H1 (cell line): ENCODE measurements at regions not wholly inside any gene's neighbourhood (a gene's known extent, or its start where the extent isn't known, plus 50 kb on each side); places are given as distances from the start of the nearest gene placed in this dataset.

ENCODE experiments used
- CTCF ChIA-PET: fragments of 300-600 bp; sonication (Branson Sonifier 250); formaldehyde crosslinking; loops from one replicate; lab custom pipeline; 2021; ENCODE audit not compliant: partially characterized antibody; lab: Charles Lee
- POLR2A ChIA-PET: fragments of 300-600 bp; sonication (Branson Sonifier 250); formaldehyde crosslinking; loops from one replicate; lab custom pipeline; 2021; ENCODE audit warnings: inconsistent platforms; ENCODE audit not compliant: partially characterized antibody; lab: Charles Lee
- DNase-seq, 2 experiments: peaks; one replicate each; pipeline versions ENCODE4 v3.0.0 to v3.0.0-alpha.2; 2010 to 2022; ENCODE audit warnings: low spot score in 2 of 2, low read depth in 1 of 2, mixed read lengths in 1 of 2
- FAIRE-seq: peaks from 2 replicates; lab custom pipeline; 2011; peaks lifted over from hg19 to GRCh38; lab: Jason Lieb, UNC
- H2AFZ ChIP-seq: 2 replicates; pipeline ENCODE4 v1.8.1; 2012; ENCODE audit warnings: low read length, inconsistent platforms
- H2AK5ac ChIP-seq: 2 replicates; pipeline ENCODE4 v1.6.1; 2013; ENCODE audit warnings: low read depth, low read length
- H2BK120ac ChIP-seq: replicated peaks from 2 replicates; pipeline ENCODE3; 2013; ENCODE audit warnings: low read depth, low read length, inconsistent platforms
- H2BK12ac ChIP-seq: 2 replicates; pipeline ENCODE4 v1.6.1; 2013; ENCODE audit warnings: low read depth, low read length
- H2BK15ac ChIP-seq: 2 replicates; pipeline ENCODE4 v1.6.1; 2013; ENCODE audit warnings: low read length
- H2BK20ac ChIP-seq: 2 replicates; pipeline ENCODE4 v1.6.1; 2013; ENCODE audit warnings: low read length
- H2BK5ac ChIP-seq: 2 replicates; pipeline ENCODE4 v1.6.1; 2013; ENCODE audit warnings: low read depth, low read length
- H3K14ac ChIP-seq: 2 replicates; pipeline ENCODE4 v1.6.1; 2013; ENCODE audit warnings: inconsistent platforms; ENCODE audit not compliant: insufficient read length
- H3K18ac ChIP-seq: 2 replicates; pipeline ENCODE4 v1.6.1; 2013; ENCODE audit warnings: low read length; ENCODE audit errors: extremely low read depth
- H3K23ac ChIP-seq: 2 replicates; pipeline ENCODE4 v1.6.1; 2013; ENCODE audit warnings: inconsistent platforms; ENCODE audit not compliant: insufficient read length
- H3K23me2 ChIP-seq: 2 replicates; pipeline ENCODE4 v1.6.1; 2013; ENCODE audit warnings: low read depth, low read length
- H3K27ac ChIP-seq: 2 replicates; pipeline ENCODE4 v1.6.1; 2011; ENCODE audit warnings: low read depth, low read length, inconsistent platforms
- H3K27me3 ChIP-seq, 4 experiments: replicated peaks in 1 of 4; 1 replicate in 1 of 4; 2 replicates in 3 of 4; pipeline versions ENCODE4 v1.6.1 to v1.8.1; 2011 to 2013; ENCODE audit warnings: low read length in 3 of 4, mild to moderate bottlenecking in 3 of 4, inconsistent platforms in 2 of 4, mixed read lengths in 2 of 4, moderate library complexity in 1 of 4; ENCODE audit not compliant: control insufficient read depth in 3 of 4, insufficient read depth in 3 of 4; ENCODE audit errors: extremely low read depth in 1 of 4
- H3K36me3 ChIP-seq, 4 experiments: 2 replicates each; pipeline versions ENCODE4 v1.6.1 to v1.8.1; 2011 to 2013; ENCODE audit warnings: mild to moderate bottlenecking in 4 of 4, low read length in 3 of 4, moderate library complexity in 2 of 4, control low read depth in 1 of 4, inconsistent platforms in 1 of 4; ENCODE audit not compliant: insufficient read depth in 4 of 4, control insufficient read depth in 2 of 4
- H3K4ac ChIP-seq: replicated peaks from 2 replicates; pipeline ENCODE3; 2013; ENCODE audit warnings: low read length, low read depth, mixed read lengths, inconsistent platforms; ENCODE audit not compliant: insufficient read length
- H3K4me1 ChIP-seq, 4 experiments: replicated peaks in 1 of 4; 1 replicate in 1 of 4; 2 replicates in 3 of 4; pipeline versions ENCODE4 v1.6.1 to v1.8.1; 2011 to 2013; ENCODE audit warnings: low read length in 3 of 4, inconsistent platforms in 2 of 4, mixed read lengths in 1 of 4; ENCODE audit not compliant: insufficient read depth in 4 of 4, control insufficient read depth in 3 of 4
- H3K4me2 ChIP-seq, 2 experiments: 2 replicates each; pipeline versions ENCODE4 v1.6.1 to v1.8.1; 2011 to 2013; ENCODE audit warnings: low read depth in 2 of 2, low read length in 2 of 2, control low read depth in 1 of 2, inconsistent platforms in 1 of 2, mild to moderate bottlenecking in 1 of 2; ENCODE audit not compliant: insufficient read depth in 1 of 2
- H3K4me3 ChIP-seq, 4 experiments: fragments of 200-600, 300-600 bp in 1 of 4; sonication (generic), shearing (Covaris generic), sonication (Bioruptor Twin) in 1 of 4; 2 replicates each; pipeline versions ENCODE4 v1.5.1 to v1.8.1; 2011 to 2016; ENCODE audit warnings: low read length in 4 of 4, low read depth in 3 of 4, control low read depth in 2 of 4, inconsistent platforms in 2 of 4, mild to moderate bottlenecking in 2 of 4, mixed read lengths in 1 of 4, moderate library complexity in 1 of 4; ENCODE audit not compliant: insufficient read depth in 2 of 4; ENCODE audit errors: extremely low read depth in 1 of 4
- H3K56ac ChIP-seq: replicated peaks from 2 replicates; pipeline ENCODE3; 2013; ENCODE audit warnings: low read depth, mild to moderate bottlenecking, mixed read lengths, low read length, inconsistent platforms; ENCODE audit not compliant: insufficient read length
- H3K79me1 ChIP-seq: 2 replicates; pipeline ENCODE4 v1.6.1; 2013; ENCODE audit warnings: low read depth, low read length, control low read depth
- H3K79me2 ChIP-seq, 2 experiments: 2 replicates each; pipeline versions ENCODE4 v1.6.1 to v1.8.1; 2012 to 2013; ENCODE audit warnings: low read length in 2 of 2, mild to moderate bottlenecking in 2 of 2, inconsistent platforms in 1 of 2; ENCODE audit not compliant: insufficient read depth in 2 of 2, control insufficient read depth in 1 of 2
- H3K9ac ChIP-seq, 4 experiments: replicated peaks in 1 of 4; 1 replicate in 1 of 4; 2 replicates in 3 of 4; pipeline versions ENCODE4 v1.6.1 to v1.8.1; 2011 to 2013; ENCODE audit warnings: low read depth in 3 of 4, low read length in 3 of 4, control low read depth in 2 of 4, mild to moderate bottlenecking in 2 of 4, moderate library complexity in 2 of 4, inconsistent platforms in 1 of 4; ENCODE audit errors: extremely low read depth in 1 of 4
- H3K9me3 ChIP-seq, 2 experiments: 2 replicates each; pipeline versions ENCODE4 v1.6.1 to v1.8.1; 2012 to 2013; ENCODE audit warnings: mild to moderate bottlenecking in 2 of 2, moderate library complexity in 2 of 2, control low read depth in 1 of 2, inconsistent platforms in 1 of 2, low read depth in 1 of 2, low read length in 1 of 2, mixed read lengths in 1 of 2; ENCODE audit not compliant: insufficient read depth in 2 of 2
- H4K20me1 ChIP-seq, 2 experiments: replicated peaks in 1 of 2; 2 replicates each; pipeline versions ENCODE3 to v1.8.1; 2011 to 2013; ENCODE audit warnings: inconsistent platforms in 2 of 2, low read length in 2 of 2, mild to moderate bottlenecking in 1 of 2; ENCODE audit not compliant: insufficient read depth in 2 of 2, control insufficient read depth in 1 of 2
- H4K5ac ChIP-seq: 2 replicates; pipeline ENCODE4 v1.6.1; 2013; ENCODE audit warnings: low read length, low read depth, mixed read lengths, inconsistent platforms; ENCODE audit not compliant: insufficient read length
- H4K8ac ChIP-seq: 2 replicates; pipeline ENCODE4 v1.8.0; 2013; ENCODE audit warnings: mild to moderate bottlenecking, moderate library complexity, low read length, inconsistent platforms; ENCODE audit not compliant: insufficient read depth; ENCODE audit errors: extremely low read depth
- H4K91ac ChIP-seq: replicated peaks from 2 replicates; pipeline ENCODE3; 2013; ENCODE audit warnings: low read length, mixed read lengths, inconsistent platforms; ENCODE audit not compliant: insufficient read length
- SIN3A ChIP-seq, 2 experiments: IDR thresholded peaks in 1 of 2; conservative IDR thresholded peaks in 1 of 2; 2 replicates each; pipeline ENCODE4 v1.6.1; 2011 to 2012; ENCODE audit warnings: low read length in 2 of 2, improper control_type of control experiment in 1 of 2, low read depth in 1 of 2, mild to moderate bottlenecking in 1 of 2
- SIRT6 ChIP-seq: IDR thresholded peaks from one replicate; pipeline ENCODE4 v1.7.1; 2012; ENCODE audit warnings: low read length, inconsistent platforms
- SP4 ChIP-seq: IDR thresholded peaks from 2 replicates; pipeline ENCODE4 v1.6.1; 2012; ENCODE audit warnings: low read length, inconsistent platforms
- WGBS, 2 experiments: shearing (Covaris generic) in 1 of 2; methylation state at CpG; one replicate each; pipeline versions ENCODE4 v1.1.6 to v1.1.7; 2013 to 2015; ENCODE audit warnings: low lambda C conversion rate in 2 of 2, mixed read lengths in 2 of 2, inconsistent platforms in 1 of 2, low coverage in 1 of 2, missing lambda C conversion rate in 1 of 2; ENCODE audit not compliant: insufficient replicate concordance in 2 of 2, insufficient coverage in 1 of 2, insufficient read length in 1 of 2; ENCODE audit errors: extremely low coverage in 1 of 2, missing lambda C conversion rate in 1 of 2; 5-methylcytosine and 5-hydroxymethylcytosine counted together

GRCh38 chrX:21014326-21014725 lies 359.9 kb upstream of the CNKSR2 start:
- FAIRE-seq, result no peak
- CTCF ChIA-PET, result no interaction called here
- WGBS, 2 experiments, result 86 to 100% methylated on average over 1 to 2 of the region's 2 CpGs

More at GRCh38 chrX:21014326-21014725, 359.9 kb upstream of the CNKSR2 start:
- Histone ChIP-seq H2BK12ac (no peak overlapping the region), H3K36me3 (no peaks in the 10 kb centered on the region), H3K9me3 (no peaks in the 10 kb centered on the region), H3K79me2 (no peaks in the 10 kb centered on the region), H2BK15ac (no peak overlapping the region), H3K9ac (no peak overlapping the region), H3K4me2 (no peak overlapping the region), H3K23me2 (no peaks in the 10 kb centered on the region), H4K5ac (no peak overlapping the region), H3K4me3 (no peak overlapping the region), H3K4me1 (peaks cover 0 to 3% (median 0%) of the 10 kb centered on the region in 4 experiments; a peak in 1 of 7 replicates), H4K20me1 (no peaks in the 10 kb centered on the region), H2AK5ac (no peak overlapping the region), H4K91ac (no peak overlapping the region), H3K14ac (no peak overlapping the region), H3K18ac (no peak overlapping the region), H3K23ac (no peak overlapping the region), H3K27ac (no peak overlapping the region), H2BK120ac (no peak overlapping the region), H3K4ac (no peak overlapping the region), H2BK20ac (no peak overlapping the region), H3K27me3 (no peaks in the 10 kb centered on the region), H4K8ac (no peak overlapping the region), H3K79me1 (no peaks in the 10 kb centered on the region), H2BK5ac (no peak overlapping the region), H3K56ac (no peak overlapping the region), H2AFZ (no peak overlapping the region)
- DNase-seq, result no peak
- POLR2A ChIA-PET, result no interaction called here
- no peak for TF ChIP-seq SP4
- TF ChIP-seq SIN3A (conservative IDR thresholded peaks at IDR 0.05 in 1 of 2, IDR thresholded peaks at IDR 0.05 in 1 of 2; ENCODE audit: low read depth in 1 of 2, low read length in 2 of 2), result no peak
- no peak for TF ChIP-seq SIRT6
